ENCODE measurements at regions not wholly inside any gene's neighbourhood (a gene's known extent, or its start where the extent isn't known, plus 50 kb on each side); places are given as distances from the start of the nearest gene placed in this dataset.

GRCh38 chr7:124645704-124646103 lies 119.9 kb downstream of the GPR37 start:
- TF ChIP-seq CTCF (IDR thresholded peaks at IDR 0.05) (no peak), POLR2AphosphoS5 (IDR thresholded peaks at IDR 0.05; ENCODE audit: insufficient read depth in 1 of 2, low read depth in 1 of 2) (no peak)

Data from vagina (tissue), 2 donors.